ENCODE measurements at regions not wholly inside any gene's neighbourhood (a gene's known extent, or its start where the extent isn't known, plus 50 kb on each side); places are given as distances from the start of the nearest gene placed in this dataset.

DNA sequence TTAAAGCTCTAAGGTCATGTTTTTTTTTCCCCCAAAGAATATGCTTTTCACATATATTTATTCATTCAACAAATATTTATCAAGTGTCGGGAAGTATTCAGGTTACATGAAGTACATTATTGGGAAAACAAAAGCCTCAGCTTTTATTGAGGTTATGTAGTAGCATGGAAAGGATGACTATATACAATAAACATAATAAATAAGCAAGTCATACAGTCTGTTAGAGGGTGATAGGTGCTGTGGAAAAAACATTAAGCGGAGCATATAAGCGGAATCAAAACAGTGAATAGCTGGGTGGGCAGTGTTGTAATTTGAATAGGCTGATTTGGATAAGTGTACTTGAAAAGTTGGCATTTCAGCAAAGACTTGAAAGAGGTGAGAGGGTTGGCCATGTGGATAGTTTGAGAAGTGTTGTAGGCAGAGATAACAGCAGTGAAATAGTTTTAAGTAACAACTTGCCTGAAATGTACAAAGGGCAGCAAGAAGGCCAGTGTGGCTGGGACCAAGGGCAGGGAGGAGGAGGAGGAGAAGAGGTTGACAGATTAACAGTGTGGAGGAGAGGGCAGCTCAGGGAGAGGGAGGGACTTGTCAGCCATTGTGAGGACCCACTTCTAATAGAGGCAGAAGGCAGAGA lies 558.7 kb downstream of the SPRY1 start:
- no peak for DNase-seq (ENCODE audit: low read depth in 4 of 4, low spot score in 2 of 4)

DNA sequence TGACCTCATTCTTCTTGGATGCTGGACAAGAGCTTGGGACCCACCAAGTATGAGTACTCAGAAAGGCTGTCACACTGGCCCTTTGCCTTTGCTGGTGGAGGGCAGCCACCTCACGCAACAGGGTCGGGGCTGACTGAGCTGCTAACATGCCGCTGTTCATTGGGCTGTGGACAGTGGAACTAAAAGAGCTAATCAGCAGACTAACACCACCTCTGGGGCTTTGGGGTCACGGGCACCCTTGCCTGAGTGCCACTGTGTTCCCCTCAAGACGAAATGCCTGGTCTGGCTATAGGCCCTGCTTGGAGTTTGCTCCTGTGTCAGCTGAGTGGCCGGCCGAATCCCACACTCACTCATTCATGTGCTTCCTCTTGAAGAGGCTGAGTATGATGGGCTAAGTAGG lies 559.6 kb downstream of the SPRY1 start:
- DNase-seq (ENCODE audit: low read depth in 4 of 4, low spot score in 2 of 4), result no peak

- DNase-seq (ENCODE audit: low read depth in 4 of 4, low spot score in 2 of 4), result no peak
Measured at GRCh38 chr4:123966990-123967769, 570.6 kb downstream of the SPRY1 start.

- no peak for DNase-seq (ENCODE audit: low read depth in 4 of 4, low spot score in 2 of 4)
Measured at GRCh38 chr4:123972031-123972430, 575.4 kb downstream of the SPRY1 start.

GRCh38 chr4:123974386-123975149 lies 578.0 kb downstream of the SPRY1 start:
- DNase-seq (ENCODE audit: low read depth in 4 of 4, low spot score in 2 of 4), result no peak

DNA sequence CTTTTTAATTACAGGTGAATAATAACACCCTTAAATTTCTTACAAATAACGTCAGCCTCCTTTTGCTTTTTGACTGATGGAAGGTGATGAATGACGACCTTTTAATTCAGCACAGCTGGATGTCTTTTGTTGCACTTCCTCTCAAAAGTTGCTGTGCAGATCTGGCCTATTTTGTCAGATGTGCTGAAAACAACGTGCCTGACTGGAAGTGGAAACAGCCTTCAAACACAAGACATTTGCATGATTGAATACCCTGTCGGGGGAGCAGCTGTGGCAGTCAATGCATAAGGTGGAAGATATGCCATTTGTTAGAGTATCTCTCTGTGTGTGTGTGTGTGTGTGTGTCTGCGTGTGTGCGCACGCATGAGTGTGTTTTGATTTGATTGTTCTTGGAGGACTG lies 579.7 kb downstream of the SPRY1 start:
- peak in 1 of 4 donors; percentile 26 for DNase-seq (ENCODE audit: low read depth in 4 of 4, low spot score in 2 of 4)

DNA sequence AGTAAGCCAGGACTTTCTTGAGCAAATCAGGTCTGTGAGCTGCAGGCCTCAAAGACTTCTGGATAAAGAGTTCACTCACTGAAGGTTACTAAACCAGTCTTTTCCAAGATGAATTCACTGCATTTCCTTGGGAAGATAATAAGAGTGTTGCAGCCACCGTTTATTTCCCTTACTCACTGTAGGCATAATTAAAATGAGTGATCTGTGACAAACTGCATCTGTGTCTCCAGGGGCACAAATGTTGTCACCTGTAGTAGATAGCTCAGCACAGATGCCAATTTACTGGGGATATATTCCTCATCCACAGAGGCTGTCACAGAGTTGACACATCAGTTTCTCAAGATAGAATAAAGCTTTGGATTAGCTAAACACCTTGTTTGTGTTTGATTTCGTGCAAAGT lies 580.2 kb downstream of the SPRY1 start:
- DNase-seq (ENCODE audit: low read depth in 4 of 4, low spot score in 2 of 4), result no peak

- DNase-seq (ENCODE audit: low read depth in 4 of 4, low spot score in 2 of 4), result no peak
Measured at GRCh38 chr4:123977641-123978081, 581.1 kb downstream of the SPRY1 start.

- DNase-seq (ENCODE audit: low read depth in 4 of 4, low spot score in 2 of 4), result no peak
Measured at GRCh38 chr4:123978637-123979036, 582.0 kb downstream of the SPRY1 start.

- DNase-seq (ENCODE audit: low read depth in 4 of 4, low spot score in 2 of 4), result no peak
Measured at GRCh38 chr4:123980736-123981300, 584.2 kb downstream of the SPRY1 start.

DNA sequence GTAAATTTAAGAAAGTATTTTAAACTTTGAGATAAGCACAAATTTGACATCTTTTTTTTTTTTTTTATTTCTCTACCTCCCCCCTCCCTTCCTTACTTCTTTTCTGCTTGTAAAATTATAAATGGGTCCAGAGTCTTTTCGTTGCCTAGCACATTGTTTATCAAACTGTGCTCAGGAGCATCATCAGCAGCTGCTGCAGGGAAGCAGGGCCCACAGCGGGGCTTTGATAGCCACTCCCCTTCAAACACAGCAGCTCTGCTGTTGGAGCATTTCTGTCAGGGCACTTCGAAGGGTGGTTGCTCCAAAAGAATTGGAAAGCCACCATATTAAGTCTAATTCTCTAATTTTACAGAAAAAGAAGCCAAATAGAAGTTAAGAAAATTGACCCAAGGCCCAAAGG lies 588.3 kb downstream of the SPRY1 start:
- DNase-seq (ENCODE audit: low read depth in 4 of 4, low spot score in 2 of 4), result no peak

- no peak for DNase-seq (ENCODE audit: low read depth in 4 of 4, low spot score in 2 of 4)
Measured at GRCh38 chr4:123986268-123986798, 589.7 kb downstream of the SPRY1 start.

- DNase-seq (ENCODE audit: low read depth in 4 of 4, low spot score in 2 of 4), result no peak
Measured at GRCh38 chr4:123987408-123987807, 590.8 kb downstream of the SPRY1 start.

DNA sequence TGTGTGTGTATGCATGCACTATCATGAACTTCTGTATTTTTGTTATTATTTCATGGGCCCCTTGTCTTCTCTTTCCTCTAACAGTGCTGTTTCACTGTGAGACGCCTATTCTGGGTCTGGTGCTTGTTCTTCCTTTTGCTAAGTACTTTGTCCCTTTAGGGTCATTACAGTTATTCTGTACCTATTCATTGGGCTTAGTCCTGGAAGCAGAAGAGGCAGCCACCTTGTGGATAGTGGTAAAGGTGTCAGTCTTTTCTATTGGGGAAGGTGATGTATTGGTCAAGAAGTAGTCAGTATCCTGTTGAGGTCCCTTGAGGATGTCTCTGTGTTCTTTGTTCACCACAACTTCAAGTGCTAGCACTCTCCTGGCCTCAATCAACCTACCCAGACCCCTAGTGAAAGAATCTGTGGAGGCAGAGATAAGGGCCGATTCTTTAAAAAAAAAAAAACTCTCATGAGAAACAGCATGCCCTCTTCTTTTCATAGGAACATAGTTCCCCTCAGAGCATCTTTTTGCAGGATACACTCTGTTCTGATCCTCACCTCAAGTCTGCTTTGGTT lies 593.8 kb downstream of the SPRY1 start:
- no peak for DNase-seq (ENCODE audit: low read depth in 4 of 4, low spot score in 2 of 4)

DNA sequence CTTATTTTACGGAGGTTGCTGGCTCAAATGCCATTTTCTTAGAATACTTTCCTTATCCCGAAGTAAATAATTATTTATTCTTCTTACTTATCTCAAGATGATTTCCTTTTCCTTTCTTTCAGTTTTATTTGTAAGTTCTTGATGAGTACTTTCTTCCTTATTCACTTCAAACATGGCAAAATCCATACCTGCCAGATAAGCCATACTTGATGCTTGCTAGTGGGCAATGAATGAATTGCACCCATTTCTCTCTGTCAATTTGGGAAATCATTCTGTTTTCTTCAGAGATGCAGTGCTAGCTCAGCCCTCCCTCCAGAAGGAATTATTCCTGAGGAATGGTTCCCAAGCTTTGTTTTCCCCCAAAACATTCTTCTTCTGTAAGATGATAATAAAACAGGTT lies 598.3 kb downstream of the SPRY1 start:
- no peak for DNase-seq (ENCODE audit: low read depth in 4 of 4, low spot score in 2 of 4)

GRCh38 chr4:123995936-123996335 lies 599.3 kb downstream of the SPRY1 start:
- DNase-seq (ENCODE audit: low read depth in 4 of 4, low spot score in 2 of 4), result no peak

DNA sequence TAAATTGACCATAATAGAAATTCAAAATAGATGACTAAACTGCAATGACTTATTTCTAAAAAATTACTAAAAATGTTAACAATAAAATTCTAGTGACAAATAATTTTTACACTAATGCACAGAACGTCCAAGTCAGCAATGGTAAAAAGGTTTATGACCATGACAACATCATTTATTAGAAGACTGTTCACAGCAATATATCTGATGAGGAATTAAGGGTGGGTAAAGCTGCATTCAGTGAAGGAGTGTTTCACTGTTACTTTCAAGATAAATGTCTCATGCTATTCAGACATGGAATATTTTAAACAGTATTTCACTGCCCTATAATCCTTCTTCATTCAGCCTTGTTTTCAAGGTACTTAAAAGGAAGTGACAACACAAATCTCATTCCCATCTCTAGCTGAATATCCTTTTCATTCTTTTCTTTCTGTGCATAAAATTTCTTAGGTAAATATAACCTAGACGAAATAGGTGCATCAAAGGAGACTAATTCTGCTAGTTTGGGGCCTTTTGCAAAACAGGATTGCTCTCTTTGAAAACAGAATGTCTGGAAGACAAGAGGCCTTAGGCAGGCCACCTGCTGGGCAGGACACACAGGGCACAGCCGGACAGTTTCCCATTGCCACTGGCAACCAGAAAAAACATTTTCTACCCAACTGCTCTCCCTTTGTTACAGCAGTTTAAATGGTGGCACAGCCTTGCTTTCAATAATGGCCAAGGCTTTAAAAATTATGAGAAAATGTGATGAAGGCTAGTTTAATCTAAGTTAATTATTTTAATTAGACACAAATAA lies 600.3 kb downstream of the SPRY1 start:
- DNase-seq (ENCODE audit: low read depth in 4 of 4, low spot score in 2 of 4), result no peak

DNA sequence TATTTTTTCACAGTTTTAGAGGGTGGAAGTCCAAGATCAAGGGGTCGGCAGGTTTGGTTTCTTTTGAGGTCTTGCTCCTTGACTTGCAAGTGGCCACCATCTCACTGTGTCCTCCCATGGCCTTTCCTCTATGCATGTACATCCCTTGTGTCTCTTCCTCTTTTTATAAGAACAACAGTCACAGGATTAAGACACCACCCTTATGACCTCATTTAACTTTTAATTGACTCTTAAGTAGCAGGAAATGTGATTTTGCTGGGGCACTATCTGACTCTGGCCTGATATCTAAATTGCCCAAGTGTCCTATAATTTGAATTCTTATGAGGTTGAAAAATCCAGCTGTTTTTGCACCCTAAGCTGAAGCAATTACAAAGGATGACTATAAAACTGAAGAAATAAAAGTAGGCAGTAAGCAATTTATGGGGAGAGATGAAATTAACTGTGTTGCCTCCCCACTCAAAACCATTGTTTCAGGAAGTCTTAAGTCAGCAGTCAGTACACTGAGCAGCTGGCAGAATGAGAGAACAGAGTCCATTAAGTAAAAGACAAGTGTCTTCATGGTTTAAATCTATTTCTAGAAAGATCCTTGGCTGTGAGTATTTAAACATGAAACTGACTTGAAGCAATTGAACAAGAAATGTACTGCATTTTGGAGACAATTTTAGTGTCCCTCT lies 601.3 kb downstream of the SPRY1 start:
- DNase-seq (ENCODE audit: low read depth in 4 of 4, low spot score in 2 of 4), result no peak

DNA sequence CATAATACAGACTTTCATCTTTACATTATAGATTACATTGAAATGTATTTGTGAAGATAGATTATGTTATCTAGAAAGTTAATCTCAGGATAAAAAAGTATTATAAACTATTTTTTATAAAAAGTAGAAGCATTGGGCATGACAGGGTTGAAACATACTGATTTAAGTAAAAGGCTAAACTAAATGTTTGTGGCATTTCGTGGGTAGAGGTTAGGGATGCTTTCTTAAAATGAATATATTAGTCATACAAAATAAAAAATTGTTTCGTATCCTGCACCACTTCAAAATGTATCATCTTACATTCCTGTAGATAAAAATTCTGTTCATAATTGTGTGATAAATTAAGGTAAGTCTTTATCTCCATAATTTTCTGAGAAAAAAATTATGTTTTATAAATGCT lies 603.6 kb downstream of the SPRY1 start:
- DNase-seq (ENCODE audit: low read depth in 4 of 4, low spot score in 2 of 4), result no peak

Data from left renal cortex interstitium (tissue), 4 donors.